Endodermal cell (in vitro differentiated cells): ENCODE measurements at regions not wholly inside any gene's neighbourhood (a gene's known extent, or its start where the extent isn't known, plus 50 kb on each side); places are given as distances from the start of the nearest gene placed in this dataset.

ENCODE experiments used
- DNase-seq: peaks from one replicate; pipeline ENCODE4 v3.0.0-alpha.2; 2017
- H3K27ac ChIP-seq: 2 replicates; pipeline ENCODE4 v1.5.1; 2013; ENCODE audit warnings: mild to moderate bottlenecking, low read depth, low read length, moderate library complexity
- H3K27me3 ChIP-seq: 2 replicates; pipeline ENCODE4 v1.6.1; 2013; ENCODE audit warnings: mild to moderate bottlenecking, low read length, moderate library complexity; ENCODE audit not compliant: insufficient read depth, control insufficient read depth, poor library complexity, severe bottlenecking
- H3K36me3 ChIP-seq: 2 replicates; pipeline ENCODE4 v1.7.0; 2013; ENCODE audit warnings: mild to moderate bottlenecking, low read length, moderate library complexity; ENCODE audit not compliant: control insufficient read depth, insufficient read depth
- H3K4me1 ChIP-seq: one replicate; pipeline ENCODE4 v1.7.0; 2013; ENCODE audit warnings: low read length; ENCODE audit not compliant: control insufficient read depth, insufficient read depth
- H3K4me3 ChIP-seq: 2 replicates; pipeline ENCODE4 v1.5.1; 2013; ENCODE audit warnings: mild to moderate bottlenecking, low read length, moderate library complexity
- H3K9ac ChIP-seq: 2 replicates; pipeline ENCODE4 v1.6.1; 2013; ENCODE audit warnings: mild to moderate bottlenecking, low read length, moderate library complexity; ENCODE audit not compliant: poor library complexity, severe bottlenecking; ENCODE audit errors: extremely low read depth
- H3K9me3 ChIP-seq: 2 replicates; pipeline ENCODE4 v1.6.1; 2013; ENCODE audit warnings: mild to moderate bottlenecking, low read length, moderate library complexity; ENCODE audit not compliant: control insufficient read depth
- H3K27ac Mint-ChIP-seq: 2 replicates; pipeline ENCODE4 v1.8.0; 2020; ENCODE audit warnings: mixed read lengths
- H3K27me3 Mint-ChIP-seq: 2 replicates; pipeline ENCODE4 v1.8.0; 2021; ENCODE audit warnings: mild to moderate bottlenecking, mixed read lengths; ENCODE audit not compliant: insufficient read depth
- H3K36me3 Mint-ChIP-seq: 2 replicates; pipeline ENCODE4 v1.8.0; 2020; ENCODE audit warnings: low read depth, mixed read lengths
- H3K4me1 Mint-ChIP-seq: 2 replicates; pipeline ENCODE4 v1.8.0; 2020; ENCODE audit warnings: mixed read lengths
- H3K4me3 Mint-ChIP-seq: 2 replicates; pipeline ENCODE4 v1.8.0; 2020; ENCODE audit warnings: mild to moderate bottlenecking, moderate library complexity, mixed read lengths
- H3K9me3 Mint-ChIP-seq: 2 replicates; pipeline ENCODE4 v1.8.0; 2020; ENCODE audit warnings: mild to moderate bottlenecking, mixed read lengths
- WGBS, 2 experiments: methylation state at CpG; one replicate each; pipeline versions ENCODE4 v1.1.5 to v1.1.7; 2013; ENCODE audit warnings: missing lambda C conversion rate in 2 of 2, mixed read lengths in 1 of 2; ENCODE audit not compliant: insufficient coverage in 1 of 2, insufficient read length in 1 of 2; 5-methylcytosine and 5-hydroxymethylcytosine counted together
- TF ChIP-seq, protein P1 (sequence below): fragments of 200-600 bp; sonication (generic); conservative IDR thresholded peaks from 2 replicates; pipeline ENCODE4 v1.5.0; 2021; ENCODE audit warnings: antibody characterized with exemption, mild to moderate bottlenecking

DNA sequence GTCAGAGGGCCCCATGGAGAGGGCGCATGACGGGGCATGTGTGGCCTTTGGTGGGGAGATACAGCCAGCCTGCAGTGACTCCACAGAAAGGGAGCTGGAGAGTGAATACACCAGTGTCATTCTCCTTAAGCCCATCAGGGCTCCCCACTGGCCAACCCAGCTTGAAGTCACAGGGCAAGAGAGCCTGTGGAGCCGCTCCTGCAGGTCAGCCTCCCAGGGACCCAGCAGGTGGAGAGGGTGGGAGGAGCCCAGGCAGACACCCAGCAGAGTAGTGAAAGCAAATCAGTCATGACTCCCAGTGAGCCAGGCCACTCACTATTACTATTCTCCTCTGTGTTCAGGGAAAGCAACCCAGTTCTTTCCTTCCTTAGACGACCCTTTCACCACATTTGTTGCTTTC lies 110.0 kb upstream of the CPM start:
- 63% methylated on average over 4 of the region's 4 CpGs; no CpG with 5 or more reads in 1 of the 2 experiments for WGBS, 2 experiments
- Mint-ChIP-seq H3K27ac (no peak overlapping the region), H3K9me3 (no peaks in the 10 kb centered on the region), H3K27me3 (no peaks in the 10 kb centered on the region), H3K36me3 (no peaks in the 10 kb centered on the region), H3K4me3 (no peak overlapping the region), H3K4me1 (peaks cover 15% of the 10 kb centered on the region)
- Histone ChIP-seq H3K4me3 (no peak overlapping the region), H3K27me3 (no peaks in the 10 kb centered on the region), H3K36me3 (no peaks in the 10 kb centered on the region), H3K9ac (no peak overlapping the region), H3K9me3 (no peaks in the 10 kb centered on the region), H3K4me1 (no peaks in the 10 kb centered on the region), H3K27ac (no peak overlapping the region)
- DNase-seq = peak; percentile 73
- TF ChIP-seq, protein P1, sequence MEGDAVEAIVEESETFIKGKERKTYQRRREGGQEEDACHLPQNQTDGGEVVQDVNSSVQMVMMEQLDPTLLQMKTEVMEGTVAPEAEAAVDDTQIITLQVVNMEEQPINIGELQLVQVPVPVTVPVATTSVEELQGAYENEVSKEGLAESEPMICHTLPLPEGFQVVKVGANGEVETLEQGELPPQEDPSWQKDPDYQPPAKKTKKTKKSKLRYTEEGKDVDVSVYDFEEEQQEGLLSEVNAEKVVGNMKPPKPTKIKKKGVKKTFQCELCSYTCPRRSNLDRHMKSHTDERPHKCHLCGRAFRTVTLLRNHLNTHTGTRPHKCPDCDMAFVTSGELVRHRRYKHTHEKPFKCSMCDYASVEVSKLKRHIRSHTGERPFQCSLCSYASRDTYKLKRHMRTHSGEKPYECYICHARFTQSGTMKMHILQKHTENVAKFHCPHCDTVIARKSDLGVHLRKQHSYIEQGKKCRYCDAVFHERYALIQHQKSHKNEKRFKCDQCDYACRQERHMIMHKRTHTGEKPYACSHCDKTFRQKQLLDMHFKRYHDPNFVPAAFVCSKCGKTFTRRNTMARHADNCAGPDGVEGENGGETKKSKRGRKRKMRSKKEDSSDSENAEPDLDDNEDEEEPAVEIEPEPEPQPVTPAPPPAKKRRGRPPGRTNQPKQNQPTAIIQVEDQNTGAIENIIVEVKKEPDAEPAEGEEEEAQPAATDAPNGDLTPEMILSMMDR = no peak

- Histone ChIP-seq H3K36me3 (no peaks in the 10 kb centered on the region), H3K4me1 (no peaks in the 10 kb centered on the region), H3K4me3 (no peak overlapping the region), H3K9me3 (no peaks in the 10 kb centered on the region), H3K9ac (no peak overlapping the region), H3K27me3 (no peaks in the 10 kb centered on the region), H3K27ac (no peak overlapping the region)
- no peaks in the 10 kb centered on the region for H3K9me3 Mint-ChIP-seq
- H3K4me1 Mint-ChIP-seq = peaks cover 15% of the 10 kb centered on the region
- H3K27me3 Mint-ChIP-seq = no peaks in the 10 kb centered on the region
- no peak for DNase-seq
- 87% methylated on average over 2 of the region's 2 CpGs; no CpG with 5 or more reads in 1 of the 2 experiments for WGBS, 2 experiments
- H3K36me3 Mint-ChIP-seq = no peaks in the 10 kb centered on the region
- no peak overlapping the region for H3K4me3 Mint-ChIP-seq
- H3K27ac Mint-ChIP-seq = no peak overlapping the region
- TF ChIP-seq, protein P1 = no peak
Observed at GRCh38 chr12:69044887-69045286, 111.9 kb upstream of the CPM start.

DNA sequence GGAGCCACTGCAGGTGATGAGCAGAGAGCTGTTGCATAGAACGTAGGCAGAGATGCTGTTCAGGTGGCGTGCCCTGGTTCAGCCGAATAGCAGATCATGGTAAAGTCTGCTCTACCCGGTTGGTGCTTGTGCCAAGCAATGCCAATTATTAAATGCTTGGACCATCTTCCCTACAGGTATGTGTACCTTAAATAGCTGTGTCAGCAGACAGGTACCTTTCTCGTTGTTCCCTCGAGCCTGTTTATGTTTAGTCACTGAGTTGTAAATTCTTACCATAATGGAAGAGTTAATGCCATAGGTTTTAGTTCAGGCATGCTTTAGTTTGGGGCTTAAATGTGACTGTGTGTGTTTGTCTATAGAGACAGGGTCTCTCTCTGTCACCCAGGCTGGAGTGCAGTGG lies 112.5 kb upstream of the CPM start:
- WGBS, 2 experiments = 94 to 99% methylated on average over 6 of the region's 6 CpGs
- Mint-ChIP-seq H3K27ac (no peak overlapping the region), H3K4me1 (peaks cover 15% of the 10 kb centered on the region), H3K4me3 (no peak overlapping the region), H3K9me3 (peaks cover 4% of the 10 kb centered on the region), H3K36me3 (no peaks in the 10 kb centered on the region), H3K27me3 (no peaks in the 10 kb centered on the region)
- TF ChIP-seq, protein P1 = no peak
- Histone ChIP-seq H3K27ac (no peak overlapping the region), H3K27me3 (no peaks in the 10 kb centered on the region), H3K9me3 (no peaks in the 10 kb centered on the region), H3K4me3 (no peak overlapping the region), H3K9ac (no peak overlapping the region), H3K4me1 (no peaks in the 10 kb centered on the region), H3K36me3 (no peaks in the 10 kb centered on the region)
- DNase-seq = no peak
